HepG2 (cell line): ENCODE measurements at regions not wholly inside any gene's neighbourhood (a gene's known extent, or its start where the extent isn't known, plus 50 kb on each side); places are given as distances from the start of the nearest gene placed in this dataset.

Experiments used
- ATAC-seq: fragments of 200-7000 bp; cut with Tn5 transposase; 3 replicates; pipeline ENCODE4 v1.9.1; 2020; ENCODE audit warnings: mild to moderate bottlenecking, moderate library complexity
- BruUV-seq: library from RNA; stranded (reverse); fragments of 400-500 nt; replicated peaks from 2 replicates; lab custom pipeline; 2021; lab: Mats Ljungman, UMichigan
- CTCF ChIA-PET: fragments of 300-600 bp; formaldehyde crosslinking; extraction: SDS; loops from one replicate; lab custom pipeline; 2021; ENCODE audit warnings: low total read pairs, inconsistent platforms, low intra/inter-chr PET ratio; lab: Yijun Ruan, JAX
- POLR2A ChIA-PET: fragments of 350-600 bp; sonication (Branson Sonifier 250); formaldehyde crosslinking; loops from one replicate; lab custom pipeline; 2020; ENCODE audit warnings: antibody characterized with exemption, inconsistent platforms; lab: Yijun Ruan, JAX
- DNase-seq: peaks from one replicate; pipeline ENCODE4 v3.0.0-alpha.2; 2015; ENCODE audit warnings: low spot score
- FAIRE-seq: peaks from 3 replicates; lab custom pipeline; 2011; peaks lifted over from hg19 to GRCh38; lab: Jason Lieb, UNC
- H2AFZ ChIP-seq: one replicate; pipeline ENCODE4 v1.6.1; 2011; ENCODE audit warnings: low read length, inconsistent platforms
- H3K27ac ChIP-seq: fragments of 300-600 bp; 3 replicates; pipeline ENCODE4 v1.8.0; 2011; ENCODE audit warnings: mixed run types, mild to moderate bottlenecking, mixed read lengths, low read length, inconsistent platforms; ENCODE audit not compliant: insufficient read depth; ENCODE audit errors: extremely low read length
- H3K27me3 ChIP-seq, 2 experiments: fragments of 200-600 bp in 1 of 2; 2 replicates in 1 of 2; 3 replicates in 1 of 2; pipeline versions ENCODE4 v1.6.0 to v1.8.0; 2011; ENCODE audit warnings: low read length in 2 of 2, mild to moderate bottlenecking in 2 of 2, moderate library complexity in 2 of 2, inconsistent platforms in 1 of 2; ENCODE audit not compliant: insufficient read depth in 2 of 2, control insufficient read depth in 1 of 2
- H3K36me3 ChIP-seq, 2 experiments: fragments of 200-600 bp in 1 of 2; replicated peaks in 1 of 2; 2 replicates in 1 of 2; 3 replicates in 1 of 2; pipeline versions ENCODE4 v1.5.1 to v1.8.0; 2011; ENCODE audit warnings: low read length in 2 of 2, inconsistent platforms in 1 of 2; ENCODE audit not compliant: insufficient read depth in 2 of 2, control insufficient read depth in 1 of 2
- H3K4me1 ChIP-seq: 2 replicates; pipeline ENCODE4 v1.5.1; 2012; ENCODE audit warnings: low read length, inconsistent platforms; ENCODE audit not compliant: insufficient read depth
- H3K4me2 ChIP-seq: 2 replicates; pipeline ENCODE4 v1.6.0; 2011; ENCODE audit warnings: low read depth, low read length, inconsistent platforms
- H3K4me3 ChIP-seq, 3 experiments: fragments of 200-600 bp in 1 of 3; sonication (generic), shearing (Covaris generic) in 1 of 3; replicated peaks in 1 of 3; 2 replicates each; pipeline ENCODE4 v1.5.1; 2011 to 2016; ENCODE audit warnings: low read length in 3 of 3, inconsistent platforms in 2 of 3, low read depth in 2 of 3, mild to moderate bottlenecking in 2 of 3, control low read depth in 1 of 3, mixed read lengths in 1 of 3; ENCODE audit not compliant: insufficient read depth in 1 of 3
- H3K79me2 ChIP-seq: one replicate; pipeline ENCODE4 v1.6.1; 2011; ENCODE audit warnings: low read length, inconsistent platforms; ENCODE audit not compliant: insufficient read depth
- H3K9ac ChIP-seq: 2 replicates; pipeline ENCODE4 v1.6.0; 2011; ENCODE audit warnings: mild to moderate bottlenecking, low read depth, low read length, inconsistent platforms; ENCODE audit not compliant: insufficient read depth
- H3K9me3 ChIP-seq: 2 replicates; pipeline ENCODE4 v1.5.1; 2012; ENCODE audit warnings: mild to moderate bottlenecking, low read length
- H4K20me1 ChIP-seq: 2 replicates; pipeline ENCODE4 v1.6.0; 2011; ENCODE audit warnings: inconsistent platforms, mild to moderate bottlenecking, low read length, moderate library complexity; ENCODE audit not compliant: insufficient read depth
- CHD4 ChIP-seq: fragments of 200-600 bp; sonication (generic); IDR thresholded peaks from 2 replicates; pipeline ENCODE4 v1.7.0; 2017; ENCODE audit warnings: mild to moderate bottlenecking, low read length, borderline replicate concordance
- ISL2 ChIP-seq: sonication (generic); formaldehyde crosslinking; IDR thresholded peaks from 2 replicates; pipeline ENCODE4 v1.5.0; 2020; ENCODE audit warnings: missing genetic modification reagents
- SMAD1 ChIP-seq: sonication (generic); formaldehyde crosslinking; IDR thresholded peaks from 2 replicates; pipeline ENCODE4 v1.4.0; 2020; ENCODE audit warnings: missing genetic modification reagents, low read depth, mild to moderate bottlenecking, borderline replicate concordance
- ZNF678 ChIP-seq: sonication (generic); formaldehyde crosslinking; IDR thresholded peaks from 2 replicates; pipeline ENCODE4 v1.4.0; 2020; ENCODE audit warnings: mild to moderate bottlenecking, missing genetic modification reagents
- ZNF773 ChIP-seq: sonication (generic); formaldehyde crosslinking; IDR thresholded peaks from 2 replicates; pipeline ENCODE4 v1.4.0; 2020; ENCODE audit warnings: missing genetic modification reagents, borderline replicate concordance
- ZNF781 ChIP-seq: sonication (generic); formaldehyde crosslinking; IDR thresholded peaks from 2 replicates; pipeline ENCODE4 v1.5.1; 2020; ENCODE audit warnings: borderline replicate concordance, mild to moderate bottlenecking, missing genetic modification reagents; ENCODE audit errors: not compliant biosample characterization
- whole genome bisulfite sequencing: methylation state at CpG from one replicate; pipeline ENCODE4 v1.1.6; 2017; ENCODE audit warnings: low lambda C conversion rate; 5-methylcytosine and 5-hydroxymethylcytosine counted together
- in situ Hi-C: cut with HindIII; loops from 2 replicates; pipeline ENCODE4 v1.10.0; 2017; ENCODE audit warnings: low pct_unique_long_range_greater_than_20kb; ENCODE audit not compliant: extremely low pct_ligation_motif_present
- intact Hi-C: fragments of 100-400 bp; cut with micrococcal nuclease; formaldehyde crosslinking; loops from one replicate; pipeline ENCODE4 v1.10.0; 2022; ENCODE audit not compliant: unreplicated experiment
- TF ChIP-seq, protein P1 (sequence below): sonication (generic); formaldehyde crosslinking; IDR thresholded peaks from 2 replicates; pipeline ENCODE4 v1.5.0; 2020; ENCODE audit warnings: mild to moderate bottlenecking, low read depth, missing genetic modification reagents, borderline replicate concordance

DNA sequence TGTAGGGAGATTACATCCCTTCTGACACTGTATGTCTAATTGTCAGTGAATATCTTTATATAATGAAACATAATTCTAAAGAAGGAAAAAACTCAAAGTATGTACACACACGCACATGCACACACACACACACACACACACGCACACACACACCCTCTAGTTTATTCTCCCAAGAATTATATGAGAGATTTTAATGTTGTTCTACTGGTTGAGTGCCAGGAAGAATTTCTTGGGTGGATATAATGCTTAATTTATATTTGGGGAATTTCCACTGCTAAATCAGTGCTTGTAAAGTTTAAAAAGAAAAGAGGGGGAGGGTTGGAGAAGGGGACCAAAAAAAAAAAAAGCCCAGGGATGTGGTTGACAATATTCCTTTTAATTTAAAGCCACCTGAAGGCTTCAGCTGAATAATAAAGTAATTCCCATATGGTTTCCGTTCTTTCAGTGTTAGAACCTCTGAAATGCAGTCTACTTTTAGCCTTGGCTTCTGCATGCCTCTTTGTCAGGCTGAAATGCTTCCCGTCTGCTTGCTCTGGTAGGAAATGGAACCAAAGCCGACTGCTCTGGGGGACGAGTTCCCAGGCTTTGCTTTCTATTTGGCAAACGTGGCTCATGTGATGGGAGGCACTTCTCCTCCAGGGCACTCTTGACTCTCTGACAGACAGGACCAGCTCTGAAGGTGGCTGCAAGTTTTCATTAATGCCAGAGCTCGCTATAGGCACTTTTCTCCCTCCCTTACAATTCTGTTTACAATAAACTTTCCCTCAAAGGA lies 225.4 kb downstream of the PRL start:
- Histone ChIP-seq H3K9ac (no peak overlapping the region), H3K4me1 (no peaks in the 10 kb centered on the region), H4K20me1 (no peaks in the 10 kb centered on the region), H3K4me2 (no peak overlapping the region), H3K79me2 (no peaks in the 10 kb centered on the region), H3K27ac (no peak overlapping the region), H3K4me3 (no peak overlapping the region), H3K36me3 (no peaks in the 10 kb centered on the region), H3K9me3 (no peaks in the 10 kb centered on the region), H2AFZ (no peak overlapping the region)
- no peak for DNase-seq
- POLR2A ChIA-PET, result no interaction called here
- no peak for FAIRE-seq
- 5% methylated on average over 8 of the region's 8 CpGs for WGBS
- ATAC-seq, result no peak
- TF ChIP-seq SMAD1 (CRISPR knock-in tag), result no peak
- no peak for TF ChIP-seq CHD4
- TF ChIP-seq, all 625 proteins: peak for 0
- intact Hi-C loops, result no loop called here
- no TSS peak for BruUV-seq
- in situ Hi-C loops, result no loop called here
- CTCF ChIA-PET, result no interaction called here
- no peaks in the 10 kb centered on the region for H3K27me3 ChIP-seq

DNA sequence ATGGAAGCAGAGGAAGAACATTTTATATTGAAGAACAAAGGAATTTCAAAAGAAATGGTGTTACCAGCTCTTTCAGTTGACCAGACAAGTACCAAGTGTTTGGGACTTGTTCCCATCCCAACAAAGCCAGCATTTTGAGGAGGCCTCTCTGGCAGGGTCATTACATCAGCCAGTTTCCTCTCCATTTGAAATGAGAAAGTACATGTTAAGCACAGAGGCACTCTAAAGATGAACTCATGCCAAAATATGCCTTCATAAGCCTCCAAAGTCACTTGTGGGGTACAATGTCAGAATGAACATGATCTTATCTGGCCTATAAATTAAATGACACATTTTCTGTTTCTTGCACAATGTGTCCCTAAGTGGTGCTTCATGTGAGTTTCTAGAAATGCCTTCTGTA lies 223.9 kb downstream of the PRL start:
- POLR2A ChIA-PET, result no interaction called here
- TF ChIP-seq ZNF781 (no peak), ISL2 (CRISPR knock-in tag) (no peak), ZNF678 (no peak), ZNF773 (no peak)
- TF ChIP-seq, protein P1, sequence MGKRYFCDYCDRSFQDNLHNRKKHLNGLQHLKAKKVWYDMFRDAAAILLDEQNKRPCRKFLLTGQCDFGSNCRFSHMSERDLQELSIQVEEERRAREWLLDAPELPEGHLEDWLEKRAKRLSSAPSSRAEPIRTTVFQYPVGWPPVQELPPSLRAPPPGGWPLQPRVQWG (CRISPR knock-in tag), result no peak
- Histone ChIP-seq H3K79me2 (no peaks in the 10 kb centered on the region), H4K20me1 (no peaks in the 10 kb centered on the region), H2AFZ (no peak overlapping the region), H3K36me3 (no peaks in the 10 kb centered on the region), H3K4me2 (no peak overlapping the region), H3K27ac (no peak overlapping the region), H3K9me3 (no peaks in the 10 kb centered on the region), H3K4me3 (no peak overlapping the region), H3K4me1 (no peaks in the 10 kb centered on the region), H3K27me3 (no peaks in the 10 kb centered on the region), H3K9ac (no peak overlapping the region)
- no peak for ATAC-seq
- FAIRE-seq, result no peak
- BruUV-seq, result no TSS peak
- CTCF ChIA-PET, result no interaction called here
- intact Hi-C loops (no loop called here), in situ Hi-C loops (no loop called here)
- no peak for DNase-seq
